Endothelial cell of umbilical vein (primary cell): ENCODE measurements at regions not wholly inside any gene's neighbourhood (a gene's known extent, or its start where the extent isn't known, plus 50 kb on each side); places are given as distances from the start of the nearest gene placed in this dataset.

Experiments used
- BruUV-seq: library from RNA; stranded (reverse); fragments of 400-500 nt; replicated peaks from 2 replicates; lab custom pipeline; 2021; lab: Mats Ljungman, UMichigan
- CTCF ChIA-PET: fragments of 300-600, 350-600 bp; sonication (Branson Sonifier 250); formaldehyde crosslinking; loops from one replicate; lab custom pipeline; 2021; ENCODE audit warnings: antibody characterized with exemption, inconsistent platforms; lab: Charles Lee
- POLR2A ChIA-PET: fragments of 300-600, 350-600 bp; sonication (Branson Sonifier 250); formaldehyde crosslinking; loops from one replicate; lab custom pipeline; 2021; ENCODE audit warnings: antibody characterized with exemption, inconsistent platforms; lab: Charles Lee
- DNase-seq: peaks from one replicate; pipeline ENCODE4 v3.0.0-alpha.2; 2011; ENCODE audit warnings: low read depth, low spot score
- FAIRE-seq: peaks from 2 replicates; lab custom pipeline; 2011; peaks lifted over from hg19 to GRCh38; lab: Jason Lieb, UNC
- H2AFZ ChIP-seq: 2 replicates; pipeline ENCODE4 v1.6.0; 2012; ENCODE audit warnings: low read depth, low read length, control low read depth, inconsistent platforms
- H3K27ac ChIP-seq: 2 replicates; pipeline ENCODE4 v1.5.1; 2011; ENCODE audit warnings: low read depth, mild to moderate bottlenecking, control low read depth, low read length, moderate library complexity; ENCODE audit not compliant: insufficient read depth
- H3K27me3 ChIP-seq, 2 experiments: 2 replicates each; pipeline versions ENCODE4 v1.6.0 to v1.6.1; 2011; ENCODE audit warnings: low read length in 2 of 2, mixed read lengths in 1 of 2; ENCODE audit not compliant: control insufficient read depth in 2 of 2, insufficient read depth in 2 of 2
- H3K36me3 ChIP-seq, 2 experiments: 2 replicates in 1 of 2; 3 replicates in 1 of 2; pipeline ENCODE4 v1.5.1; 2011; ENCODE audit warnings: low read length in 2 of 2, mild to moderate bottlenecking in 1 of 2, moderate library complexity in 1 of 2; ENCODE audit not compliant: control insufficient read depth in 2 of 2, insufficient read depth in 2 of 2; ENCODE audit errors: extremely low read depth in 1 of 2
- H3K4me1 ChIP-seq: 3 replicates; pipeline ENCODE4 v1.5.1; 2011; ENCODE audit warnings: mild to moderate bottlenecking, low read length; ENCODE audit not compliant: control insufficient read depth, insufficient read depth; ENCODE audit errors: extremely low read depth
- H3K4me2 ChIP-seq: 2 replicates; pipeline ENCODE4 v1.6.1; 2011; ENCODE audit warnings: low read length, control low read depth, mixed read lengths; ENCODE audit not compliant: insufficient read depth
- H3K4me3 ChIP-seq, 3 experiments: fragments of 200-600 bp in 1 of 3; sonication (generic), shearing (Covaris generic) in 1 of 3; replicated peaks in 1 of 3; 2 replicates each; pipeline ENCODE4 v1.5.1; 2011 to 2016; ENCODE audit warnings: control low read depth in 3 of 3, low read length in 3 of 3, mild to moderate bottlenecking in 2 of 3, inconsistent platforms in 1 of 3, low read depth in 1 of 3, moderate library complexity in 1 of 3; ENCODE audit not compliant: insufficient read depth in 1 of 3
- H3K79me2 ChIP-seq: 2 replicates; pipeline ENCODE4 v1.6.0; 2012; ENCODE audit warnings: low read length, inconsistent platforms; ENCODE audit not compliant: control insufficient read depth, insufficient read depth
- H3K9ac ChIP-seq: replicated peaks from 2 replicates; pipeline ENCODE3; 2011; ENCODE audit warnings: low read length, control low read depth; ENCODE audit not compliant: insufficient read depth; ENCODE audit errors: extremely low read depth
- H3K9me1 ChIP-seq: replicated peaks from 3 replicates; pipeline ENCODE4 v1.6.0; 2011; ENCODE audit warnings: mild to moderate bottlenecking, low read length; ENCODE audit not compliant: control insufficient read depth, insufficient read depth; ENCODE audit errors: extremely low read depth
- H3K9me3 ChIP-seq: replicated peaks from 2 replicates; pipeline ENCODE4 v1.5.1; 2012; ENCODE audit warnings: low read length, inconsistent platforms; ENCODE audit not compliant: control insufficient read depth, insufficient read depth
- H4K20me1 ChIP-seq: replicated peaks from 2 replicates; pipeline ENCODE3; 2011; ENCODE audit warnings: mild to moderate bottlenecking, low read length; ENCODE audit not compliant: control insufficient read depth, insufficient read depth; ENCODE audit errors: extremely low read depth
- EZH2 ChIP-seq: IDR thresholded peaks from 2 replicates; pipeline ENCODE4 v1.6.1; 2012; ENCODE audit warnings: borderline replicate concordance, low read depth, mild to moderate bottlenecking, moderate library complexity, low read length, inconsistent platforms; ENCODE audit not compliant: severe bottlenecking
- FOS ChIP-seq: IDR thresholded peaks from 2 replicates; pipeline ENCODE4 v1.6.1; 2011; ENCODE audit warnings: mild to moderate bottlenecking, low read length, moderate library complexity, borderline replicate concordance; ENCODE audit not compliant: insufficient read depth
- GATA2 ChIP-seq: IDR thresholded peaks from 2 replicates; pipeline ENCODE4 v1.7.0; 2011; ENCODE audit warnings: low read depth, mild to moderate bottlenecking, moderate library complexity, mixed read lengths, low read length; ENCODE audit not compliant: insufficient read length, insufficient read depth
- JUN ChIP-seq: IDR thresholded peaks from 2 replicates; pipeline ENCODE4 v1.6.1; 2011; ENCODE audit warnings: borderline replicate concordance, low read depth; ENCODE audit not compliant: insufficient read length, insufficient read depth
- MAX ChIP-seq: IDR thresholded peaks from 2 replicates; pipeline ENCODE4 v1.6.1; 2011; ENCODE audit not compliant: insufficient read depth, insufficient read length
- MYC ChIP-seq: IDR thresholded peaks from one replicate; pipeline ENCODE4 v1.6.1; 2011; ENCODE audit warnings: mild to moderate bottlenecking, low read depth, low read length
- POLR2A ChIP-seq: IDR thresholded peaks from 2 replicates; pipeline ENCODE4 v1.6.1; 2012; ENCODE audit warnings: low read depth, mild to moderate bottlenecking, control low read depth, low read length
- POLR2AphosphoS5 ChIP-seq: IDR thresholded peaks from 2 replicates; pipeline ENCODE4 v1.6.1; 2012; ENCODE audit warnings: low read depth, mild to moderate bottlenecking, control low read depth, low read length, moderate library complexity; ENCODE audit not compliant: insufficient read depth
- dilution Hi-C: fragments of 300-500 bp; cut with MboI; formaldehyde crosslinking; loops from one replicate; pipeline ENCODE4 v1.15.0; 2019; ENCODE audit warnings: low sequenced_read_pairs; ENCODE audit not compliant: extremely low pct_ligation_motif_present
- intact Hi-C: fragments of 100-400 bp; cut with micrococcal nuclease; formaldehyde crosslinking; loops from one replicate; pipeline ENCODE4 v1.10.0; 2022
- TF ChIP-seq, protein P1 (sequence below), 2 donors: IDR thresholded peaks; 1 replicate in 1 of 2; 2 replicates in 1 of 2; pipeline ENCODE4 v1.5.1; 2011; ENCODE audit warnings: low read length in 2 of 2, mild to moderate bottlenecking in 2 of 2, moderate library complexity in 2 of 2, control low read depth in 1 of 2, inconsistent platforms in 1 of 2, low read depth in 1 of 2; ENCODE audit not compliant: insufficient read depth in 1 of 2; ENCODE audit errors: extremely low read depth in 1 of 2

GRCh38 chr6:88365656-88366055, 199.5 kb upstream of the CNR1 start:
- TF ChIP-seq FOS (no peak), EZH2 (no peak), GATA2 (no peak), JUN (no peak)
- dilution Hi-C loops (no loop called here), intact Hi-C loops (no loop called here)
- Histone ChIP-seq H3K9me1 (no peaks in the 10 kb centered on the region), H3K4me3 (no peak overlapping the region), H3K4me1 (no peaks in the 10 kb centered on the region), H3K4me2 (no peak overlapping the region), H3K9me3 (no peaks in the 10 kb centered on the region), H3K27ac (no peak overlapping the region), H3K9ac (no peak overlapping the region), H3K79me2 (no peaks in the 10 kb centered on the region), H3K36me3 (no peaks in the 10 kb centered on the region), H3K27me3 (no peaks in the 10 kb centered on the region), H4K20me1 (no peaks in the 10 kb centered on the region), H2AFZ (no peak overlapping the region)
- DNase-seq, result no peak
- POLR2A ChIA-PET, result no interaction called here
- CTCF ChIA-PET, result interaction anchor here (0.9 kb wide), 1 partner anchor 11 kb away, joined by 3 read pairs; no protein-coding TSS in a partner anchor
- no peak for FAIRE-seq
- BruUV-seq, result no TSS peak

DNA sequence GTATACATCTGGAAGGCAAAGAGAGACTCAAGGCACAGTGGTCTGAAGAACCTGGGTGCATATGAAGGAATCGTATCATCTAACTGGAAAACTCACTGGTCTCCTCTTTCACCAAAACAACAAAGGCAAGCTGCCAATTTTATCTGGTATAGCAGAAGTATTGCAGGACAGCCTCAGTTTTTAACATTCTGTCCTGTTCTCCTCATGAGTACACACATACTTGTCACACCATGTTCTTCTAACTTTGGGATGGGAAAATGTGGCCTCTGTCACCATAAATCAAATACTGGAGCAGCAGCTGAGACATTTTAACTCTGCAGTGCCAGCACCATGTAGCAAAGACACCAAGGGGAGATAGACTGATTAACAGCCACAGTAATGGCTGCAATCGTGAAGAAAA, 199.1 kb upstream of the CNR1 start:
- CTCF ChIA-PET, result no interaction called here
- H3K79me2 ChIP-seq, result no peaks in the 10 kb centered on the region
- dilution Hi-C loops, result no loop called here
- no peaks in the 10 kb centered on the region for H3K27me3 ChIP-seq
- H3K9me3 ChIP-seq, result no peaks in the 10 kb centered on the region
- no peaks in the 10 kb centered on the region for H3K9me1 ChIP-seq
- H3K36me3 ChIP-seq, result no peaks in the 10 kb centered on the region
- no peaks in the 10 kb centered on the region for H3K4me1 ChIP-seq
- no peak overlapping the region for H2AFZ ChIP-seq
- intact Hi-C loops, result no loop called here
- H3K9ac ChIP-seq, result no peak overlapping the region
- no peak for FAIRE-seq
- TF ChIP-seq MAX (no peak), POLR2A (no peak), FOS (no peak), POLR2AphosphoS5 (no peak), MYC (no peak), GATA2 (no peak), EZH2 (no peak), JUN (no peak)
- TF ChIP-seq, protein P1, sequence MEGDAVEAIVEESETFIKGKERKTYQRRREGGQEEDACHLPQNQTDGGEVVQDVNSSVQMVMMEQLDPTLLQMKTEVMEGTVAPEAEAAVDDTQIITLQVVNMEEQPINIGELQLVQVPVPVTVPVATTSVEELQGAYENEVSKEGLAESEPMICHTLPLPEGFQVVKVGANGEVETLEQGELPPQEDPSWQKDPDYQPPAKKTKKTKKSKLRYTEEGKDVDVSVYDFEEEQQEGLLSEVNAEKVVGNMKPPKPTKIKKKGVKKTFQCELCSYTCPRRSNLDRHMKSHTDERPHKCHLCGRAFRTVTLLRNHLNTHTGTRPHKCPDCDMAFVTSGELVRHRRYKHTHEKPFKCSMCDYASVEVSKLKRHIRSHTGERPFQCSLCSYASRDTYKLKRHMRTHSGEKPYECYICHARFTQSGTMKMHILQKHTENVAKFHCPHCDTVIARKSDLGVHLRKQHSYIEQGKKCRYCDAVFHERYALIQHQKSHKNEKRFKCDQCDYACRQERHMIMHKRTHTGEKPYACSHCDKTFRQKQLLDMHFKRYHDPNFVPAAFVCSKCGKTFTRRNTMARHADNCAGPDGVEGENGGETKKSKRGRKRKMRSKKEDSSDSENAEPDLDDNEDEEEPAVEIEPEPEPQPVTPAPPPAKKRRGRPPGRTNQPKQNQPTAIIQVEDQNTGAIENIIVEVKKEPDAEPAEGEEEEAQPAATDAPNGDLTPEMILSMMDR (IDR thresholded peaks at IDR 0.05; ENCODE audit: extremely low read depth in 1 of 2, insufficient read depth in 1 of 2, low read depth in 1 of 2, low read length in 2 of 2), result no peak
- no TSS peak for BruUV-seq
- no peak overlapping the region for H3K27ac ChIP-seq
- POLR2A ChIA-PET, result no interaction called here
- H4K20me1 ChIP-seq, result no peaks in the 10 kb centered on the region
- H3K4me2 ChIP-seq, result no peak overlapping the region
- no peak overlapping the region for H3K4me3 ChIP-seq
- no peak for DNase-seq
